ENCODE measurements at regions not wholly inside any gene's neighbourhood (a gene's known extent, or its start where the extent isn't known, plus 50 kb on each side); places are given as distances from the start of the nearest gene placed in this dataset.

DNA sequence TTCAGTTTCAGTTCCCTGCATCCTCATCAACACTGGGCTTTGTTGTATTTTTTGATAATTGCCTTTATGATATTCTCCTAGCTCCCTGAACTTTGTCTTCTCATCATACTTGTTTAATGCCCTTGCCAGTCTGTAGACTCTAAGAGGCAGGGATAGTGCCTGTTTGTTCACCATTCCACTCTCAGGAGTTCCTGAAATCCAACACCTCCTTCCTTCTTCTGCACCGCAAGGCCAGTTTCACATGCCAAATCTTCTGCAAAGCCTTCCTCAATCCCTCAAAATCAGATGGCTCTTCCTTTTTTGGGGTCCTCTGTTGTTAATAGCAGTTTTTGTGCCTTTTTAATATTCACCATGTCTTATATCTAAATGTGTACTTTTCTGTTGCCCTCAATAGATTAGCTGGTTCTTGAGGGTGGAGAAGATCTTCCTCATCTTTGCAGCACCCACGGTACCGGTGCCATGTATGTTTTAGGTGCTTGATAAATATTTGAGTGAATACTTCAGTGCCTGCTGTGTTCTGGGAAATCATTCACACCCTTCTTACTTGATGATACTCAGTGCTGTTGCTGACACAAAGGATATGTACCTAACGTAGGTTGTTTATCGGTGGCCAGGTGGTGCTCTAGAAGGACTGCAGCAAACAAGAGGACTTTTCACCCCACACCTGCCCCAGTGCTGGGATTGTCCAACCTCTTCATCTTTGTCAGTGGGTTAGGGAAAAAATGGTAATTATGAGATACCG lies 85.3 kb upstream of the LIMCH1 start:
- H2BK5ac ChIP-seq (ENCODE audit: insufficient read length, low read length) = no peak overlapping the region
- no peak overlapping the region for H3T11ph ChIP-seq (ENCODE audit: low read length)
- H3K27me3 Mint-ChIP-seq (ENCODE audit: low read depth) = peaks cover 1% of the 10 kb centered on the region
- H3K14ac ChIP-seq (ENCODE audit: insufficient read depth, low read length) = no peak overlapping the region
- no peak overlapping the region for H3K27ac ChIP-seq (ENCODE audit: insufficient read length, low read depth, low read length)
- H3K9ac ChIP-seq (ENCODE audit: extremely low read depth, insufficient read length, low read length) = no peak overlapping the region
- no peak overlapping the region for H3K4ac ChIP-seq (ENCODE audit: low read depth, low read length)
- H3K56ac ChIP-seq (ENCODE audit: insufficient read length, low read depth, low read length) = no peak overlapping the region
- H3K27me3 ChIP-seq (ENCODE audit: insufficient read depth, low read length) = no peaks in the 10 kb centered on the region
- H3K79me1 ChIP-seq (ENCODE audit: insufficient read depth, low read depth, low read length, poor library complexity, severe bottlenecking) = no peaks in the 10 kb centered on the region
- no peak overlapping the region for H3K18ac ChIP-seq (ENCODE audit: insufficient read length, low read depth, low read length)
- H3K9me3 ChIP-seq (ENCODE audit: control insufficient read depth, low read depth, low read length) = no peaks in the 10 kb centered on the region
- no peak overlapping the region for H4K5ac ChIP-seq (ENCODE audit: insufficient read length, low read depth, low read length)
- H2AK5ac ChIP-seq (ENCODE audit: insufficient read length, low read length) = no peak overlapping the region
- no peaks in the 10 kb centered on the region for H3K23me2 ChIP-seq (ENCODE audit: insufficient read length, low read depth, low read length, poor library complexity, severe bottlenecking)
- peaks cover 44 to 45% of the 10 kb centered on the region in 2 experiments for H3K4me1 Mint-ChIP-seq
- H3K4me3 Mint-ChIP-seq = no peak overlapping the region
- peaks cover 4% of the 10 kb centered on the region; the same call in 1 of the 2 replicates for H3K4me1 ChIP-seq (ENCODE audit: insufficient read depth, low read length)
- no peak for DNase-seq
- no peak overlapping the region for H4K91ac ChIP-seq (ENCODE audit: insufficient read length, low read depth, low read length)
- H2BK15ac ChIP-seq (ENCODE audit: low read depth, low read length) = no peak overlapping the region
- no peak overlapping the region for H2AFZ ChIP-seq (ENCODE audit: low read length)
- no peak overlapping the region for H3K27ac Mint-ChIP-seq
- H3K4me2 ChIP-seq (ENCODE audit: insufficient read depth, insufficient read length, low read length) = no peak overlapping the region
- peaks cover 0 to 11% (median 0%) of the 10 kb centered on the region in 3 experiments; a peak in 2 of 7 replicates for H3K36me3 Mint-ChIP-seq (ENCODE audit: insufficient read depth in 1 of 3, low read depth in 3 of 3)
- no peak overlapping the region for H4K8ac ChIP-seq (replicated peaks; ENCODE audit: insufficient read length, low read depth, low read length)
- no CpG with 5 or more reads among the region's 6 CpGs for WGBS (ENCODE audit: extremely low coverage, insufficient read length, low lambda C conversion rate)
- H4K20me1 ChIP-seq (ENCODE audit: control insufficient read depth, insufficient read depth, insufficient read length) = no peaks in the 10 kb centered on the region
- peaks cover 0 to 6% of the 10 kb centered on the region in 2 experiments; a peak in 2 of 5 replicates for H3K9me3 Mint-ChIP-seq
- no peak overlapping the region for H2BK120ac ChIP-seq (ENCODE audit: low read depth, low read length, poor library complexity, severe bottlenecking)
- H2BK12ac ChIP-seq (ENCODE audit: insufficient read length, low read depth, low read length) = no peak overlapping the region
- no peaks in the 10 kb centered on the region for H3K79me2 ChIP-seq (ENCODE audit: insufficient read depth, low read length)
- TF ChIP-seq, protein P1, sequence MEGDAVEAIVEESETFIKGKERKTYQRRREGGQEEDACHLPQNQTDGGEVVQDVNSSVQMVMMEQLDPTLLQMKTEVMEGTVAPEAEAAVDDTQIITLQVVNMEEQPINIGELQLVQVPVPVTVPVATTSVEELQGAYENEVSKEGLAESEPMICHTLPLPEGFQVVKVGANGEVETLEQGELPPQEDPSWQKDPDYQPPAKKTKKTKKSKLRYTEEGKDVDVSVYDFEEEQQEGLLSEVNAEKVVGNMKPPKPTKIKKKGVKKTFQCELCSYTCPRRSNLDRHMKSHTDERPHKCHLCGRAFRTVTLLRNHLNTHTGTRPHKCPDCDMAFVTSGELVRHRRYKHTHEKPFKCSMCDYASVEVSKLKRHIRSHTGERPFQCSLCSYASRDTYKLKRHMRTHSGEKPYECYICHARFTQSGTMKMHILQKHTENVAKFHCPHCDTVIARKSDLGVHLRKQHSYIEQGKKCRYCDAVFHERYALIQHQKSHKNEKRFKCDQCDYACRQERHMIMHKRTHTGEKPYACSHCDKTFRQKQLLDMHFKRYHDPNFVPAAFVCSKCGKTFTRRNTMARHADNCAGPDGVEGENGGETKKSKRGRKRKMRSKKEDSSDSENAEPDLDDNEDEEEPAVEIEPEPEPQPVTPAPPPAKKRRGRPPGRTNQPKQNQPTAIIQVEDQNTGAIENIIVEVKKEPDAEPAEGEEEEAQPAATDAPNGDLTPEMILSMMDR (conservative IDR thresholded peaks at IDR 0.05) = no peak
- H3K23ac ChIP-seq (ENCODE audit: insufficient read length, low read depth, low read length) = no peak overlapping the region
- no peak overlapping the region for H2BK20ac ChIP-seq (ENCODE audit: low read depth, low read length, poor library complexity, severe bottlenecking)
